VCaP (cell line): ENCODE measurements at regions not wholly inside any gene's neighbourhood (a gene's known extent, or its start where the extent isn't known, plus 50 kb on each side); places are given as distances from the start of the nearest gene placed in this dataset.
A peak's percentile ranks its signal among the peaks of the same experiment; 100 is the strongest.

ENCODE experiments used
- H3K27ac ChIP-seq: fragments of 450-650 bp; 2 replicates; pipeline ENCODE4 v1.5.1; 2017
- CTCF ChIP-seq: fragments of 450-650 bp; conservative IDR thresholded peaks from 2 replicates; pipeline ENCODE4 v1.5.1; 2017; ENCODE audit warnings: mild to moderate bottlenecking, moderate library complexity

GRCh38 chr18:78240101-78240500, 739.5 kb upstream of the SALL3 start:
- no peak for TF ChIP-seq CTCF
- H3K27ac ChIP-seq: no peak overlapping the region

- TF ChIP-seq CTCF: no peak
- H3K27ac ChIP-seq: no peak overlapping the region
Observed at GRCh38 chr18:78240627-78241252, 738.9 kb upstream of the SALL3 start.

- no peak for TF ChIP-seq CTCF
Observed at GRCh38 chr18:78241535-78242253, 737.9 kb upstream of the SALL3 start.

GRCh38 chr18:78242254-78242643, 737.4 kb upstream of the SALL3 start:
- no peak overlapping the region for H3K27ac ChIP-seq
- no peak for TF ChIP-seq CTCF

More at GRCh38 chr18:78241535-78242253, 737.9 kb upstream of the SALL3 start:
- H3K27ac ChIP-seq: no peak overlapping the region

- TF ChIP-seq CTCF: no peak
- H3K27ac ChIP-seq: no peak overlapping the region
Observed at GRCh38 chr18:78242806-78243205, 736.8 kb upstream of the SALL3 start.

- H3K27ac ChIP-seq: peak overlapping the region; percentile 69; the same call in 1 of the 2 replicates
- TF ChIP-seq CTCF: no peak
Observed at GRCh38 chr18:78244779-78245178, 734.8 kb upstream of the SALL3 start.

- no peak for TF ChIP-seq CTCF
- peak overlapping the region; percentile 69 for H3K27ac ChIP-seq
Observed at GRCh38 chr18:78245451-78245850, 734.2 kb upstream of the SALL3 start.
